HepG2 (cell line): ENCODE measurements at regions not wholly inside any gene's neighbourhood (a gene's known extent, or its start where the extent isn't known, plus 50 kb on each side); places are given as distances from the start of the nearest gene placed in this dataset.

Source experiments
- ATAC-seq: fragments of 200-7000 bp; cut with Tn5 transposase; 3 replicates; pipeline ENCODE4 v1.9.1; 2020; ENCODE audit warnings: mild to moderate bottlenecking, moderate library complexity
- BruUV-seq: library from RNA; stranded (reverse); fragments of 400-500 nt; replicated peaks from 2 replicates; lab custom pipeline; 2021; lab: Mats Ljungman, UMichigan
- CTCF ChIA-PET: fragments of 300-600 bp; formaldehyde crosslinking; extraction: SDS; loops from one replicate; lab custom pipeline; 2021; ENCODE audit warnings: low total read pairs, inconsistent platforms, low intra/inter-chr PET ratio; lab: Yijun Ruan, JAX
- POLR2A ChIA-PET: fragments of 350-600 bp; sonication (Branson Sonifier 250); formaldehyde crosslinking; loops from one replicate; lab custom pipeline; 2020; ENCODE audit warnings: antibody characterized with exemption, inconsistent platforms; lab: Yijun Ruan, JAX
- DNase-seq: peaks from one replicate; pipeline ENCODE4 v3.0.0-alpha.2; 2015; ENCODE audit warnings: low spot score
- FAIRE-seq: peaks from 3 replicates; lab custom pipeline; 2011; peaks lifted over from hg19 to GRCh38; lab: Jason Lieb, UNC
- H2AFZ ChIP-seq: one replicate; pipeline ENCODE4 v1.6.1; 2011; ENCODE audit warnings: low read length, inconsistent platforms
- H3K27ac ChIP-seq: fragments of 300-600 bp; 3 replicates; pipeline ENCODE4 v1.8.0; 2011; ENCODE audit warnings: mixed run types, mild to moderate bottlenecking, mixed read lengths, low read length, inconsistent platforms; ENCODE audit not compliant: insufficient read depth; ENCODE audit errors: extremely low read length
- H3K27me3 ChIP-seq, 2 experiments: fragments of 200-600 bp in 1 of 2; 2 replicates in 1 of 2; 3 replicates in 1 of 2; pipeline versions ENCODE4 v1.6.0 to v1.8.0; 2011; ENCODE audit warnings: low read length in 2 of 2, mild to moderate bottlenecking in 2 of 2, moderate library complexity in 2 of 2, inconsistent platforms in 1 of 2; ENCODE audit not compliant: insufficient read depth in 2 of 2, control insufficient read depth in 1 of 2
- H3K36me3 ChIP-seq, 2 experiments: fragments of 200-600 bp in 1 of 2; replicated peaks in 1 of 2; 2 replicates in 1 of 2; 3 replicates in 1 of 2; pipeline versions ENCODE4 v1.5.1 to v1.8.0; 2011; ENCODE audit warnings: low read length in 2 of 2, inconsistent platforms in 1 of 2; ENCODE audit not compliant: insufficient read depth in 2 of 2, control insufficient read depth in 1 of 2
- H3K4me1 ChIP-seq: 2 replicates; pipeline ENCODE4 v1.5.1; 2012; ENCODE audit warnings: low read length, inconsistent platforms; ENCODE audit not compliant: insufficient read depth
- H3K4me2 ChIP-seq: 2 replicates; pipeline ENCODE4 v1.6.0; 2011; ENCODE audit warnings: low read depth, low read length, inconsistent platforms
- H3K4me3 ChIP-seq, 3 experiments: fragments of 200-600 bp in 1 of 3; sonication (generic), shearing (Covaris generic) in 1 of 3; replicated peaks in 1 of 3; 2 replicates each; pipeline ENCODE4 v1.5.1; 2011 to 2016; ENCODE audit warnings: low read length in 3 of 3, inconsistent platforms in 2 of 3, low read depth in 2 of 3, mild to moderate bottlenecking in 2 of 3, control low read depth in 1 of 3, mixed read lengths in 1 of 3; ENCODE audit not compliant: insufficient read depth in 1 of 3
- H3K79me2 ChIP-seq: one replicate; pipeline ENCODE4 v1.6.1; 2011; ENCODE audit warnings: low read length, inconsistent platforms; ENCODE audit not compliant: insufficient read depth
- H3K9ac ChIP-seq: 2 replicates; pipeline ENCODE4 v1.6.0; 2011; ENCODE audit warnings: mild to moderate bottlenecking, low read depth, low read length, inconsistent platforms; ENCODE audit not compliant: insufficient read depth
- H3K9me3 ChIP-seq: 2 replicates; pipeline ENCODE4 v1.5.1; 2012; ENCODE audit warnings: mild to moderate bottlenecking, low read length
- H4K20me1 ChIP-seq: 2 replicates; pipeline ENCODE4 v1.6.0; 2011; ENCODE audit warnings: inconsistent platforms, mild to moderate bottlenecking, low read length, moderate library complexity; ENCODE audit not compliant: insufficient read depth
- ELF1 ChIP-seq: sonication (generic); formaldehyde crosslinking; IDR thresholded peaks from 2 replicates; pipeline ENCODE4 v1.4.0; 2020; ENCODE audit warnings: missing genetic modification reagents
- HOMEZ ChIP-seq: IDR thresholded peaks from 2 replicates; pipeline ENCODE4 v1.6.1; 2016; ENCODE audit warnings: low read depth
- HOXA7 ChIP-seq: sonication (generic); formaldehyde crosslinking; IDR thresholded peaks from 2 replicates; pipeline ENCODE4 v1.8.1; 2022; ENCODE audit warnings: mild to moderate bottlenecking, missing genetic modification reagents, moderate library complexity
- MBD4 ChIP-seq: IDR thresholded peaks from 2 replicates; pipeline ENCODE4 v1.6.1; 2012; ENCODE audit warnings: low read length, inconsistent platforms, borderline replicate concordance
- NCOA1 ChIP-seq: sonication (generic); formaldehyde crosslinking; IDR thresholded peaks from 2 replicates; pipeline ENCODE4 v1.9.0; 2021; ENCODE audit warnings: missing genetic modification reagents
- PHF5A ChIP-seq: IDR thresholded peaks from one replicate; pipeline ENCODE4 v1.6.1; 2018; ENCODE audit warnings: low read depth, missing genetic modification reagents; ENCODE audit not compliant: unreplicated experiment
- SRF ChIP-seq: IDR thresholded peaks from 2 replicates; pipeline ENCODE4 v1.6.1; 2011; ENCODE audit warnings: mild to moderate bottlenecking, low read depth, low read length, moderate library complexity
- ZNF225 ChIP-seq: sonication (generic); formaldehyde crosslinking; IDR thresholded peaks from 2 replicates; pipeline ENCODE4 v1.4.0; 2020; ENCODE audit warnings: mild to moderate bottlenecking, missing genetic modification reagents
- ZNF576 ChIP-seq: sonication (generic); formaldehyde crosslinking; IDR thresholded peaks from 2 replicates; pipeline ENCODE4 v1.4.0; 2020; ENCODE audit warnings: mild to moderate bottlenecking, missing genetic modification reagents
- ZSCAN20 ChIP-seq: sonication (generic); formaldehyde crosslinking; IDR thresholded peaks from 2 replicates; pipeline ENCODE4 v1.4.0; 2020; ENCODE audit warnings: missing genetic modification reagents, mild to moderate bottlenecking, borderline replicate concordance
- WGBS: methylation state at CpG from one replicate; pipeline ENCODE4 v1.1.6; 2017; ENCODE audit warnings: low lambda C conversion rate; 5-methylcytosine and 5-hydroxymethylcytosine counted together
- in situ Hi-C: cut with HindIII; loops from 2 replicates; pipeline ENCODE4 v1.10.0; 2017; ENCODE audit warnings: low pct_unique_long_range_greater_than_20kb; ENCODE audit not compliant: extremely low pct_ligation_motif_present
- intact Hi-C: fragments of 100-400 bp; cut with micrococcal nuclease; formaldehyde crosslinking; loops from one replicate; pipeline ENCODE4 v1.10.0; 2022; ENCODE audit not compliant: unreplicated experiment

- in situ Hi-C loops: loop anchor here (10.0 kb wide), 2 partner anchors 1367 to 1887 kb away; no protein-coding TSS in a partner anchor
- H4K20me1 ChIP-seq: no peaks in the 10 kb centered on the region
- DNase-seq: no peak
- H3K4me3 ChIP-seq: no peak overlapping the region
- no TSS peak for BruUV-seq
- H3K4me1 ChIP-seq: peaks cover 14% of the 10 kb centered on the region
- FAIRE-seq: no peak
- 17% methylated on average over 6 of the region's 10 CpGs for WGBS
- H3K27me3 ChIP-seq: peaks cover 0 to 8% of the 10 kb centered on the region in 2 experiments; a peak in 2 of 5 replicates
- CTCF ChIA-PET: no interaction called here
- no peak for ATAC-seq
- no peaks in the 10 kb centered on the region for H3K9me3 ChIP-seq
- no peak overlapping the region for H3K4me2 ChIP-seq
- TF ChIP-seq HOMEZ (no peak), ELF1 (CRISPR knock-in tag) (no peak), ZNF225 (CRISPR knock-in tag) (no peak), ZSCAN20 (CRISPR knock-in tag) (no peak), NCOA1 (no peak), MBD4 (no peak), SRF (no peak), HOXA7 (CRISPR knock-in tag) (no peak), PHF5A (CRISPR knock-in tag) (no peak), ZNF576 (CRISPR knock-in tag) (no peak)
- no peak overlapping the region for H3K27ac ChIP-seq
- H2AFZ ChIP-seq: no peak overlapping the region
- POLR2A ChIA-PET: no interaction called here
- intact Hi-C loops: no loop called here
- H3K9ac ChIP-seq: no peak overlapping the region
- H3K36me3 ChIP-seq: no peaks in the 10 kb centered on the region
- H3K79me2 ChIP-seq: no peaks in the 10 kb centered on the region
Observed at GRCh38 chr19:30678168-30678567, 306.0 kb downstream of the ZNF536 start.
